Prostate gland (tissue), 2 donors: ENCODE measurements at regions not wholly inside any gene's neighbourhood (a gene's known extent, or its start where the extent isn't known, plus 50 kb on each side); places are given as distances from the start of the nearest gene placed in this dataset.
"Not testable (repeated sequence)": the region's sequence is repeated elsewhere in the genome, so short reads cannot be mapped to it uniquely, and the experiment has no call there.

Experiments
- DNase-seq: peaks from one replicate; pipeline ENCODE4 v3.0.0-alpha.2; 2019; ENCODE audit warnings: low spot score
- H3K27ac ChIP-seq, 2 donors: fragments of 200-600 bp; sonication (generic); 2 replicates each; pipeline ENCODE4 v1.5.1; 2017 to 2019
- H3K27me3 ChIP-seq: fragments of 200-600 bp; sonication (generic); replicated peaks from 2 replicates; pipeline ENCODE4 v1.5.1; 2019; ENCODE audit not compliant: insufficient read depth
- H3K36me3 ChIP-seq, 2 donors: fragments of 200-600 bp; sonication (generic); 1 replicate in 1 of 2; 2 replicates in 1 of 2; pipeline versions ENCODE4 v1.5.1 to v1.8.1; 2017 to 2019
- H3K4me1 ChIP-seq: fragments of 200-600 bp; sonication (generic); replicated peaks from 2 replicates; pipeline ENCODE4 v1.5.1; 2019
- H3K4me3 ChIP-seq, 2 donors: fragments of 200-600 bp; sonication (generic); 2 replicates each; pipeline ENCODE4 v1.5.1; 2017 to 2019
- H3K9me3 ChIP-seq: fragments of 200-600 bp; sonication (generic); 2 replicates; pipeline ENCODE4 v1.5.1; 2017
- WGBS: methylation state at CpG from one replicate; pipeline ENCODE4 v1.1.5; 2018; 5-methylcytosine and 5-hydroxymethylcytosine counted together
- intact Hi-C: fragments of 100-400 bp; cut with DNase I; formaldehyde crosslinking; loops from one replicate; pipeline ENCODE4 v1.14.2; 2022
- small RNA-seq, 2 donors: library from RNA; depleted of rRNA; stranded (forward); fragments of <200 nt; gene quantifications; one replicate each; pipeline ENCODE3, GENCODE V24; 2016

DNA sequence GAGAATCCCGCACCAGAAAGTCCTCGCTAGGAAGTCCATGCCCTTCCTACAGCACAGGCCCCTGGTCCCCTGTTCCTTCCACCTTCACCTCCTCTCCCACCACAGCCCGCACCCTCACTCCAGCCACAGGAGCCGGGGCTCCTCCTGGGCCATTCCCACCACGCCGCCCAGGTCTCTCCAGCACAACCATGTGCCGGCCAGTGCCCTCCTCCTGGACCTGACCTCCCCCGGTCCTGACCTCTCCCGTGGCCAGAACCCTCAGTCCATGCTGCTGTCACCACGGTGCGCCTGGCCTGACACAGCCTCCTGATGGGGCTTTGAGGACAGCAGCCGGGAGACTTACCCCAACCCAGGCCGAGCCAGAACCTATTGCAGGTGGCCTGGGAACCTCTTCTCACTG is 1446.6 kb upstream of the TPTE start:
- H3K36me3 ChIP-seq, DNase-seq, H3K4me1 ChIP-seq, H3K27me3 ChIP-seq, H3K27ac ChIP-seq, intact Hi-C loops, H3K9me3 ChIP-seq, H3K4me3 ChIP-seq: not testable (repeated sequence)
- WGBS: 95% methylated on average over 8 of the region's 13 CpGs

DNA sequence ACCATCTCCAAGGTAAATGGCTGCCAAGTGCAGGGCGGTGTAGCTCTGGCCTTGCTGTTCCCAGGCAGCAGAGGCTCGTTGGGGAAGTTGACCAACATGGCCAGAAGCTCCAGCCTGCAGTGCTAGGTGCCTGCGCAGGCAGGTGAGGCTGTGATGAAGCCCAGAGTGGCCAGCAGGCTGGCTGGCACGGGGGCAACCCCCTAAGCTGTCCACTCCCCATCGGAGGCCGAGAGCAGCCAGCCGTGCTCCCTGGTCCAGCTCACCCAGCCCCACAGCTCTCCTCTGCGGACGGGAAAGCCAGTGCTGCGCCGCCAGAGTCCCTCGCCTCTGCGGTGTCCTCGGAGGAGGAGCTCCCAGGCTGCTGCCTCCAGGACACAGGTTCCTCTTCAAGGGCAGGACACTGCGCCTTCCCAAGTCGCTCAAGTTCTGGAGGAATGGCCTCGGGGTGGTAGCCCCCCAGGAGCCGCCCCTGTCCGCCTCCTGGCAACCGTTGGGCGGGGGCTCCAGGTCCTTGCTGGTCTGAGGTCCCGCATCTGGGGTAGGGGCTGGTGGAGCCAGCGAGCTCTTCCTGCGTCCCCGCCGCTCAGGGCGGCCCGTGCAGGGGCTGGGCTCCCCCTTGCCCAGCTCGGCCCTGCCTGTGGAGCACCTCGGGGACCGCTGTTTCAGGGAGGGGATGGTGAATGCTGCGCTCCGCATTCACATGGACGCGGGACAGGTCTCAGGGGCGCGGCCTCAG is 1438.1 kb upstream of the TPTE start:
- intact Hi-C loops, H3K36me3 ChIP-seq, H3K27me3 ChIP-seq, H3K9me3 ChIP-seq, H3K4me1 ChIP-seq, H3K4me3 ChIP-seq, DNase-seq, H3K27ac ChIP-seq: not testable (repeated sequence)
- WGBS: 73% methylated on average over 32 of the region's 37 CpGs

DNA sequence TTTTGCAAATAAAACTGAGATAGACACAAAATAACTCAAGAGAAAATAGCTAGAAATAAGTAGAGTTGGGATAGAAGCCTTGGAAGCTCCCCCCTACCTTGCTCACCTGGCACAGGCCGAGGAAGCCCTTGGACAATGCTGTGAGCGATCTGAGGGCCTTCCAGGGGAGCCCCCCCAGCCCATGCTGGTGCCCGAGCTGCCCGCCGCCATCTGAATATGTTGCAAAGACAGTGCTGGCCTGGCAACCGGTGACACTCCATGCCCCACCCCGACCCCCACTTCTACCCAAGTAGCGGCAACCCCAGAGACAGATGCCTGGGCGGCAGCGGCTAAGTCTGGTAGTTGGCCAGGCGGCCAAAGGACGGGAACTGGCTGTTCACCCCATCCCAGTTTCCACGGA is 1435.1 kb upstream of the TPTE start:
- H3K4me1 ChIP-seq, DNase-seq, intact Hi-C loops, H3K4me3 ChIP-seq, H3K27ac ChIP-seq, H3K36me3 ChIP-seq, H3K27me3 ChIP-seq, H3K9me3 ChIP-seq: not testable (repeated sequence)
- WGBS: 84% methylated on average over 13 of the region's 13 CpGs

DNA sequence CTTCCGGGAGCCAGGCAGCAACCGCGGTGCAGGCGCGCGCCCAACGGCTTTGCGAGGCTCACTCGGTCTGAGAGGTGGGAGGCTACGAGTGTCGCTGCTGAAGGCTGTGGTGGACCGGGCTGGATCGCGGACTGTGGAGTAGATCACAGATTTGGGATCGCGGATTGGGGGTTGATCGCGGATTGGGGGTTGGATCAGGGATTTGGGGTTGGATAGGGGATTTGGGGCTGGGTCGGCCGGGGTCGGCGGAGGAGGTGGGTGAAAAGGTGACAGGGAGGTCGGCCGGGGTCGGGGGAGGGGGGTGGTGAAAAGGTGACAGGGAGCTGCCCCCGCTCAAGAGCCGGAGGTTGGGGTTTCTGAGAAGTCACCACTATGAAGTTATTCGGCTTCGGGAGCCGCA is 1433.6 kb upstream of the TPTE start:
- H3K4me3 ChIP-seq, intact Hi-C loops, H3K27ac ChIP-seq, H3K27me3 ChIP-seq, H3K36me3 ChIP-seq, H3K4me1 ChIP-seq, DNase-seq, H3K9me3 ChIP-seq: not testable (repeated sequence)
- 81% methylated on average over 30 of the region's 30 CpGs for WGBS

DNA sequence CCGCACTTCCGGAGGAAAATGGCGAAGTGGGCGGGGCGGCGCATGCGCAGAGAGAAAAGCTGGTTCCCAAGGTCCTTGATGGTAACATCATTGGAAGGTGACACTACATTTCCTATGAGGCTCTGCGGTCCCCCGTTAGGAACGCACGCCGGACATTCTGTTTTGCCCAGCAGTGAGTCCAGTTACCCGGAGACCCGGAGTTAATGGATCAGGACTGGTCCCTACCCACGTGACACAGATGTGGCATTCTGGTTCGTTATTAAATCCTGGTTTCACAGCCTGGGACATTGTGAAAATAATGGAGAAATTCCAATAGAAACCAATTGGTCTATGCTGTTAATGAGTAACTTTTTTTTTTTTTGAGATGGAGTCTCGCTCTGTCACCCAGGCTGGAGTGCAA is 1391.6 kb upstream of the TPTE start:
- H3K27me3 ChIP-seq, H3K27ac ChIP-seq, H3K4me3 ChIP-seq, H3K9me3 ChIP-seq, DNase-seq, intact Hi-C loops, H3K36me3 ChIP-seq, H3K4me1 ChIP-seq: not testable (repeated sequence)
- whole genome bisulfite sequencing: 73% methylated on average over 5 of the region's 17 CpGs

DNA sequence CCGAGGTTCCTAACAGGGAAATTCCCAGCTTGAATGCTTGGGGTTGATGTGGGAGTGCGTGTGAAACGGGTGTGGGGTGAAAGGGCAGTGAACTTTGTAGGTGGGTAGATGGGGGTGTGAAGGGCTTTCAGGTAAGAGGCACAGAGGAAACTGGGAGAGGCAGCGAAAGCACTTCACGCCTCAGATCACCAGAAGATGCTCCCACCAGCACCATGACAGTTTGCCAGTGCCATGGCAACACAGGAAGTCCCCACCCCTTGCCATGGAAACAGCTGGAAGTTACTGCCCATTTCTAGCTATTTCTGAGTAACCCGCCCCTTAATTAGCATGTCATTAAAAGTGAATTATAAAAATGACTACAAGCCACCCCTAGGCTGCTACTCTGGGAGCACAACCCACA is 1390.6 kb upstream of the TPTE start:
- H3K36me3 ChIP-seq, H3K27ac ChIP-seq, DNase-seq, H3K9me3 ChIP-seq, intact Hi-C loops, H3K4me1 ChIP-seq, H3K4me3 ChIP-seq, H3K27me3 ChIP-seq: not testable (repeated sequence)
- 55% methylated on average over 6 of the region's 6 CpGs for WGBS

Small RNAs in the stretch of these regions (small RNA-seq; reads per million reads assigned to genes)
- 0 reads per million in 2 donors for gene CR392039.1
